Glutamatergic neuron (in vitro differentiated cells): ENCODE measurements at regions not wholly inside any gene's neighbourhood (a gene's known extent, or its start where the extent isn't known, plus 50 kb on each side); places are given as distances from the start of the nearest gene placed in this dataset.

Source experiments
- DNase-seq: peaks from one replicate; pipeline ENCODE4 v3.0.0; 2022
- H3K27ac Mint-ChIP-seq: one replicate; pipeline ENCODE4 v1.8.0; 2020; ENCODE audit warnings: mild to moderate bottlenecking, mixed read lengths, inconsistent platforms; ENCODE audit not compliant: unreplicated experiment
- H3K27me3 Mint-ChIP-seq: one replicate; pipeline ENCODE4 v1.8.0; 2020; ENCODE audit warnings: mild to moderate bottlenecking, moderate library complexity, mixed read lengths, inconsistent platforms; ENCODE audit not compliant: unreplicated experiment
- H3K36me3 Mint-ChIP-seq: one replicate; pipeline ENCODE4 v1.8.0; 2020; ENCODE audit warnings: mild to moderate bottlenecking, mixed read lengths, inconsistent platforms; ENCODE audit not compliant: unreplicated experiment
- H3K4me1 Mint-ChIP-seq: one replicate; pipeline ENCODE4 v1.8.0; 2020; ENCODE audit warnings: mild to moderate bottlenecking, low read depth, mixed read lengths, inconsistent platforms; ENCODE audit not compliant: unreplicated experiment
- H3K4me3 Mint-ChIP-seq: one replicate; pipeline ENCODE4 v1.8.0; 2020; ENCODE audit warnings: mild to moderate bottlenecking, mixed read lengths, inconsistent platforms; ENCODE audit not compliant: unreplicated experiment
- H3K9me3 Mint-ChIP-seq: one replicate; pipeline ENCODE4 v1.8.0; 2020; ENCODE audit warnings: mild to moderate bottlenecking, moderate library complexity, mixed read lengths, inconsistent platforms; ENCODE audit not compliant: unreplicated experiment
- CTCF ChIP-seq: fragments of 200-600 bp; sonication (generic); IDR thresholded peaks from one replicate; pipeline ENCODE4 v1.5.0; 2021; ENCODE audit not compliant: partially characterized antibody, unreplicated experiment

DNA sequence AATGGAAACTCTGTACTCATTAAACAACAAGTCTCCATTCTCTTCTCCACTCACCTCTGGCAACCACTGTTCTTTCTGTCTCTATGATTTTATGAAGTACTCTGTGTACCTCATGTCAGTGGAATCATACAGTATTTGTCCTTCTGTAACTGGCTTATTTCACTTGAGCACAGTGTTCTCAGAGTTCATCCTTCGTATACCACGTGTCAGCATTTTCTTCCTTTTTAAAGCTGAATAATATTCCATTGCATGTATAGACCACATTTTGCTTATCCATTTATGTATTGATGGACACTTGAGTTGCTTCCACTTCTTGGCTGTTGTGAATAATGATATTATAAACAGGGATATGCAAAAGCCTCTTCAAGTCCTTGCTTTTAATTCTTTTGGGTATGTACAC lies 333.0 kb upstream of the ZNF32 start:
- peaks cover 5% of the 10 kb centered on the region for H3K27me3 Mint-ChIP-seq
- H3K9me3 Mint-ChIP-seq = no peaks in the 10 kb centered on the region
- peaks cover 10% of the 10 kb centered on the region for H3K4me1 Mint-ChIP-seq

DNA sequence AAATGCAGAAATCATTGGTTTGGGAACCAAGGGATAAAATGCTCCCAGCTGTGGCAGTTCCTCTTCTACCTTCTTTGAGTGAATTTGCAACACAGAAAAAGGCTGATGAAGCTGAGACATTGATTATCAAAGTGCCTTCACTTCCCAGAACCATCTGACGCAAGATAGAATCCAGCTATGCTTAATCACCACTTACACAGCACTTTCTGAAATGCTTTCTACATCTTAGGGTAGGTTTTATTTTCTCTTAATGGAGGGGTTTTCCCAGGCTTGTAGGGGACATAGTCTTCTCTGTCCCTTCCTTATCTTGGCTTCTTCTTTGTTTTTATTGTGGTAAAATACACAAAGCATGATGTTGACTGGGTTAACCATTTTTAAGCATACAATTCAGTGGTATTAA lies 332.6 kb upstream of the ZNF32 start:
- no peak for DNase-seq
- peaks cover 5% of the 10 kb centered on the region for H3K27me3 Mint-ChIP-seq
- no peaks in the 10 kb centered on the region for H3K9me3 Mint-ChIP-seq
- peaks cover 10% of the 10 kb centered on the region for H3K4me1 Mint-ChIP-seq
- TF ChIP-seq CTCF = no peak
- no peak overlapping the region for H3K27ac Mint-ChIP-seq
- H3K4me3 Mint-ChIP-seq = no peak overlapping the region
- H3K36me3 Mint-ChIP-seq = no peaks in the 10 kb centered on the region

More for the DNA sequence above, 333.0 kb upstream of the ZNF32 start:
- DNase-seq = no peak
- no peak overlapping the region for H3K4me3 Mint-ChIP-seq
- H3K36me3 Mint-ChIP-seq = no peaks in the 10 kb centered on the region
- TF ChIP-seq CTCF = no peak
- H3K27ac Mint-ChIP-seq = no peak overlapping the region

GRCh38 chr10:43980715-43981114 lies 332.0 kb upstream of the ZNF32 start:
- Mint-ChIP-seq H3K4me1 (peaks cover 10% of the 10 kb centered on the region), H3K4me3 (no peak overlapping the region), H3K27me3 (peaks cover 5% of the 10 kb centered on the region), H3K27ac (no peak overlapping the region), H3K9me3 (no peaks in the 10 kb centered on the region), H3K36me3 (no peaks in the 10 kb centered on the region)
- DNase-seq = no peak
- TF ChIP-seq CTCF = no peak

DNA sequence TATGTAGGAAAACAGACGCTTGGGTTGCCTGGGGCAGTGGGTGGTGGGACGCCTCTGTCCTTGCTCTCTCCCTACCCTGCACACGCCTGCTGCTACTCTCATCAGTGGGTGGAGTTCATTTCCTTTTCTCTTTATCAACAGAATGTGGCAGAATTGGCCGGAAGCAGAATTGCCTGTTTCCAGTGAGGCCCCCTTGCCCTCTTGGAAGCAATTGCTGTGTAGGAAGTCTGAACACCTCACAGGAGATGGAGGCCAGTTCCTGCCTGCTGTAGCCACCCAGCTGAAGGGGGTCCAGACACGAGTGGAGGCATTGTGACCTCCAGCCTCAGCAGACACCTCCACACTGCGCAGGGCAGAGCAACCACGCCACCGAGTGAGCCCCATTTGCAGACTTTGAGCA lies 331.6 kb upstream of the ZNF32 start:
- no peak overlapping the region for H3K4me3 Mint-ChIP-seq
- no peak for TF ChIP-seq CTCF
- H3K36me3 Mint-ChIP-seq = peaks cover 4% of the 10 kb centered on the region
- no peak overlapping the region for H3K27ac Mint-ChIP-seq
- peaks cover 5% of the 10 kb centered on the region for H3K27me3 Mint-ChIP-seq
- H3K9me3 Mint-ChIP-seq = no peaks in the 10 kb centered on the region
- no peak for DNase-seq
- H3K4me1 Mint-ChIP-seq = peaks cover 10% of the 10 kb centered on the region

- H3K27ac Mint-ChIP-seq = no peak overlapping the region
- H3K9me3 Mint-ChIP-seq = no peaks in the 10 kb centered on the region
- no peak for TF ChIP-seq CTCF
- peaks cover 5% of the 10 kb centered on the region for H3K27me3 Mint-ChIP-seq
- no peak overlapping the region for H3K4me3 Mint-ChIP-seq
- H3K4me1 Mint-ChIP-seq = peaks cover 10% of the 10 kb centered on the region
- no peak for DNase-seq
- peaks cover 4% of the 10 kb centered on the region for H3K36me3 Mint-ChIP-seq
Observed at GRCh38 chr10:43979551-43979950, 330.9 kb upstream of the ZNF32 start.
